ENCODE measurements at regions not wholly inside any gene's neighbourhood (a gene's known extent, or its start where the extent isn't known, plus 50 kb on each side); places are given as distances from the start of the nearest gene placed in this dataset.

DNA sequence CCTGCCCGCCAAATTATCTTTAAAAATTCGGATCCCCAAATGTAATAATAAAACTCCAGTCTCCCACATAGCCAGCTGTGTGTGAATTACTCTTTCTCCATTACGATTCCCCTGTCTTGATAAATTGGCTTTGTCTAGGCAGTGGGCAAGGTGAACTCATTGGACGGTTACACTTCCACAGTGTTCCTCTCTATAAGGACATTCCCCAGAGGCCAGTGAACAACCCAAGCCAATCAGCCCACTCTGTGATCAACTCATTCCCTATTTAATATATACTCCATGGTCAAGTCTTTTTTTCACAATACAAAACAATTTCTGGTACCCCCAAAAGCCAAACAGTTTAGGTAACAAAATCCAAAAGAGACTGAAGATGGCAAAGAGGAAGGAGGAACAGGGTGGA lies 90.5 kb upstream of the DAZL start:
- TF ChIP-seq POLR2AphosphoS5 (IDR thresholded peaks at IDR 0.05; ENCODE audit: low read depth) (no peak), EZH2 (IDR thresholded peaks at IDR 0.05; ENCODE audit: low read depth, unreplicated experiment) (no peak)
- TF ChIP-seq, protein P1, sequence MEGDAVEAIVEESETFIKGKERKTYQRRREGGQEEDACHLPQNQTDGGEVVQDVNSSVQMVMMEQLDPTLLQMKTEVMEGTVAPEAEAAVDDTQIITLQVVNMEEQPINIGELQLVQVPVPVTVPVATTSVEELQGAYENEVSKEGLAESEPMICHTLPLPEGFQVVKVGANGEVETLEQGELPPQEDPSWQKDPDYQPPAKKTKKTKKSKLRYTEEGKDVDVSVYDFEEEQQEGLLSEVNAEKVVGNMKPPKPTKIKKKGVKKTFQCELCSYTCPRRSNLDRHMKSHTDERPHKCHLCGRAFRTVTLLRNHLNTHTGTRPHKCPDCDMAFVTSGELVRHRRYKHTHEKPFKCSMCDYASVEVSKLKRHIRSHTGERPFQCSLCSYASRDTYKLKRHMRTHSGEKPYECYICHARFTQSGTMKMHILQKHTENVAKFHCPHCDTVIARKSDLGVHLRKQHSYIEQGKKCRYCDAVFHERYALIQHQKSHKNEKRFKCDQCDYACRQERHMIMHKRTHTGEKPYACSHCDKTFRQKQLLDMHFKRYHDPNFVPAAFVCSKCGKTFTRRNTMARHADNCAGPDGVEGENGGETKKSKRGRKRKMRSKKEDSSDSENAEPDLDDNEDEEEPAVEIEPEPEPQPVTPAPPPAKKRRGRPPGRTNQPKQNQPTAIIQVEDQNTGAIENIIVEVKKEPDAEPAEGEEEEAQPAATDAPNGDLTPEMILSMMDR (conservative IDR thresholded peaks at IDR 0.05; ENCODE audit: low read depth in 2 of 2) = no peak

Data from GM23338 (cell line).